NB4 (cell line): ENCODE measurements at regions not wholly inside any gene's neighbourhood (a gene's known extent, or its start where the extent isn't known, plus 50 kb on each side); places are given as distances from the start of the nearest gene placed in this dataset.
A peak's percentile ranks its signal among the peaks of the same experiment; 100 is the strongest.

Experiments
- DNase-seq: peaks from one replicate; pipeline ENCODE4 v3.0.0; 2010; ENCODE audit warnings: low read depth
- H3K4me3 ChIP-seq: one replicate; pipeline ENCODE4 v1.5.1; 2011; ENCODE audit warnings: mild to moderate bottlenecking, low read depth, low read length, moderate library complexity
- MYC ChIP-seq: IDR thresholded peaks from 2 replicates; pipeline ENCODE4 v1.6.1; 2011; ENCODE audit warnings: low read depth, low read length
- POLR2A ChIP-seq: IDR thresholded peaks from 2 replicates; pipeline ENCODE4 v1.6.1; 2011; ENCODE audit warnings: mild to moderate bottlenecking; ENCODE audit not compliant: insufficient read length; ENCODE audit errors: extremely low read depth
- TF ChIP-seq, protein P1 (sequence below): IDR thresholded peaks from one replicate; pipeline ENCODE4 v1.5.1; 2012; ENCODE audit warnings: low read depth, low read length
- TF ChIP-seq, protein P2 (sequence below): IDR thresholded peaks from 2 replicates; pipeline ENCODE4 v1.6.1; 2011; ENCODE audit warnings: low read depth, low read length

DNA sequence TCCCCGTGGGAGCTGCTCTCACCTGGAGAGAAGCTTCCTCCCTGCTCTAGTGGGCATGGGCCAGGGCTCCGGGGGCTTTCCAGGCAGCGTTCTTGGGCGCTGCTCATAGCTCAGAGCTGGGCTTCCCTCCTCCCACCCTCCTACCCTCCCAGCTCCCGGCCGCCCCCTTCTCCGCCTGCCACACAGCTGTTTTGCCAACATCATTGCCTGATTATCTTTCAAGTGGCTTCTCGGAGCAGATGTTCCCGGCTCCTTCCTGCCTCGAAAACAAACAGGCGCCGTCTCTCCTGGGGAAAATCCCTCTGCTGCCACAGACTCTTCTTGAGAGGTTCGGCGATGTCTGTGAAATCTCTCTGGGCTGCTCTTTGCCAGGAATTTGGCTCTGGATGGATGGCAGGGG lies 195.6 kb downstream of the RPLP1 start:
- TF ChIP-seq MYC = no peak
- TF ChIP-seq, protein P1, sequence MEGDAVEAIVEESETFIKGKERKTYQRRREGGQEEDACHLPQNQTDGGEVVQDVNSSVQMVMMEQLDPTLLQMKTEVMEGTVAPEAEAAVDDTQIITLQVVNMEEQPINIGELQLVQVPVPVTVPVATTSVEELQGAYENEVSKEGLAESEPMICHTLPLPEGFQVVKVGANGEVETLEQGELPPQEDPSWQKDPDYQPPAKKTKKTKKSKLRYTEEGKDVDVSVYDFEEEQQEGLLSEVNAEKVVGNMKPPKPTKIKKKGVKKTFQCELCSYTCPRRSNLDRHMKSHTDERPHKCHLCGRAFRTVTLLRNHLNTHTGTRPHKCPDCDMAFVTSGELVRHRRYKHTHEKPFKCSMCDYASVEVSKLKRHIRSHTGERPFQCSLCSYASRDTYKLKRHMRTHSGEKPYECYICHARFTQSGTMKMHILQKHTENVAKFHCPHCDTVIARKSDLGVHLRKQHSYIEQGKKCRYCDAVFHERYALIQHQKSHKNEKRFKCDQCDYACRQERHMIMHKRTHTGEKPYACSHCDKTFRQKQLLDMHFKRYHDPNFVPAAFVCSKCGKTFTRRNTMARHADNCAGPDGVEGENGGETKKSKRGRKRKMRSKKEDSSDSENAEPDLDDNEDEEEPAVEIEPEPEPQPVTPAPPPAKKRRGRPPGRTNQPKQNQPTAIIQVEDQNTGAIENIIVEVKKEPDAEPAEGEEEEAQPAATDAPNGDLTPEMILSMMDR = no peak
- TF ChIP-seq POLR2A = no peak
- TF ChIP-seq, protein P2, sequence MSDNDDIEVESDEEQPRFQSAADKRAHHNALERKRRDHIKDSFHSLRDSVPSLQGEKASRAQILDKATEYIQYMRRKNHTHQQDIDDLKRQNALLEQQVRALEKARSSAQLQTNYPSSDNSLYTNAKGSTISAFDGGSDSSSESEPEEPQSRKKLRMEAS = no peak
- no peak for DNase-seq
- H3K4me3 ChIP-seq = no peak overlapping the region

DNA sequence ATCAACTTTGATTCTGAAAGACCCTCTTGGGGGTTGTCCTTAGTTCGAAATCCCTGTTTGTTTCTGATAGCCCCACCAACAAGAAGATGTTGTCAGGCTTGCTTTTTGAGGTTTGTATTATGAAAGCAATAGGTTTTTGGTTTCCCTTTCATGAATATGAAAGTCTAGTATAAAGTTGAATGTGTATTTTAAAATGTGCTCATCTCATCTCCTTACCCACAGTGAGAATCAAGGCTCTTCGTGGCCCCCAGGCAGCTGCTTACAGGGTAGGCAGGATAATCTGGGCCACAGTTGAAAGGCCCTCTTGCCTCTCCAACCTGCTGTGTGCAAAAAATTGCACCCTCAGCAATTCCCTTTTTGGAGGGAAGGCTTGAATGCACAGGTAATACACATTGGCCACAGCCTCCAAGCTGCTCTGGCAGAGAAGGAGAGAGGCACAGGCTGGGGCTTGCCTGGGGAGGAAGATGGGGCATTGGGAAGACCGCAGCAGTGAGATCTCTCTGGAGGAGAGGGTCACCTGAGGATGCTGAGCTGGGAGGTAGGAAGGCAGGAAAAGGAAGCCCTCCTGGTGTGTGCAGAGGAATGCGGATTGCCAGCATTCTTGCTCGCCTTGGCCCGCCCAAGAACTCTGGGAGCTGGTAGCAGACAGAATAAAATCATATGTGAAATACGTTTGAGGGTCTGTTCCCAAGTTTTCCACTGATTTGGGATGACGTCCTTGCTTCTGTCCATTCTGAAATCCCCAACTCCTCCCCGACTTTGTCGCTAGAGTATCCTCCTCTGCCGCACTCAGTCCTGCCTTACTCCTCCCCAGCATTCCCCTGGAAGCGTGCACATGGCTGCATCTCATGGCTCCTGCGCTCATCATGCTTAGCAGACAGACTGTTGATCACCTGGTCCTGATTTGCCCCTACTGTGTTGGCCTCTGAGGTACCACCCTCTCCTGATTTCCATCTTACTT lies 196.4 kb downstream of the RPLP1 start:
- no peak overlapping the region for H3K4me3 ChIP-seq
- TF ChIP-seq, protein P2 = no peak
- TF ChIP-seq POLR2A (no peak), MYC (no peak)
- TF ChIP-seq, protein P1 = no peak
- no peak for DNase-seq

DNA sequence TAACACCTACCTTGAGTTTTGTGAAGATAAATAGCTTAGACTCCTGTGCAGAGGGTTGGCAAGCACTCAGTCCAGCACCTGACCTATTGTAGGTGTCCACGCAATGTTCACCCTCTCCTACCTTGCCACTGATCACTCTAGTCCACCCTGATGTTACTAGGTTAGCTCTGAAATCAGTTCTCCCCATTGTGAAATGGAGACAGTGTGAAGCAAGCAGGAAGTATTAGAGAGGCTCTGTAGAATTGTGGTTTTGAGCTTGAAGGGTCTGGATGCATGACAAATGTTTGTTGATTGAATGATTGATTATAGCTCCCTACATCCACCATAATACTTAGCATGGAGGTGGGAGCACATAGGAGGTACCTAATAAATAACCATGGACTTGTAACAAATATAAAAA lies 199.7 kb downstream of the RPLP1 start:
- no peak overlapping the region for H3K4me3 ChIP-seq
- DNase-seq = peak; percentile 31
- TF ChIP-seq, protein P2 = no peak
- TF ChIP-seq POLR2A (no peak), MYC (no peak)
- TF ChIP-seq, protein P1 = no peak

DNA sequence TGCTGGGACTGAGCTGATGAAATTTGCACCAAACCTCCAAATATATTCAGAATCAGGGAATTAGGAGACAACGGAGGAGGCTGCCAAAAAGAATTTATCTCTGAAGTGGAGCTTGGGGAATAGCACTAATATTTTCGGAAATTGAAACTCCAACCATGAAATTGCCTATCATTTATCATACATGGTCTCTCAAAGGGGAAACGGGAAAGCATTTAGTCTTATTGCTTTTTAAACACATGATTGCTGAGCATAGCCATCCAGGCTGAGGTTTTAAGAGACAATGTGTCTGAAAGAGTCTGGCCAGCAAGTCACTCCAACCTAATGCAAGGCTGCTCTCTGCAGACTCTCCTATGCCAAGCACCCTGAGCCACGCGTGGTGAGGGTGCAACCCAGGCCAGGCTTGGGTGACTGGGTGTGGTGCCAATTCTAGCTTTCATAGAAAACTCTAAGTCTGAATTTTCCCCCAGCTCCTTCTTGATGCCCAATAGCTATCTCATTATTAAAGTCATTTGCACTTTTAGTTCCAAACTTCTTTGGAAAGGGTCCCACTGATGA lies 200.2 kb downstream of the RPLP1 start:
- DNase-seq = peak; percentile 9
- TF ChIP-seq MYC (no peak), POLR2A (no peak)
- TF ChIP-seq, protein P1 = no peak
- TF ChIP-seq, protein P2 = no peak
- H3K4me3 ChIP-seq = no peak overlapping the region

DNA sequence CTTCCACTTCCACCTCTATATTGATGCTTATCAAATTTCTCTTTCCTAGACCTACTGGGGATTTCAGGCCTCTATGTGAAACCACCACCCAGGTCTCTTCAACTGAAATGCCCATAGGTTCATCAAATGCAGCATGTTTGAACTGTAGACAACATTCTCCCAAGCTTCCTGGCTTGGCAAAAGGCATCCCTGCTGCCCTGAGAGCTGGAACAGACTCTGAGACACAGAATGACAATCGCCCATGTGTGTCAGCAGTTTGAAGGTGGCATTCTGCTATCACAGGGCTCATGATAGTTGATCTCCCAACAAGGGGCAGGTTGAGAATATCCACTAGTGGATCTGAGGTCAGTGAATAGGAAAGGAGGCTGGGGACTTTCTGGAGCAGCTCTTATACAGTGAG lies 200.7 kb downstream of the RPLP1 start:
- no peak overlapping the region for H3K4me3 ChIP-seq
- DNase-seq = no peak
- TF ChIP-seq, protein P1 = no peak
- TF ChIP-seq POLR2A (no peak), MYC (no peak)
- TF ChIP-seq, protein P2 = no peak
